Panc1 (cell line): ENCODE measurements at regions not wholly inside any gene's neighbourhood (a gene's known extent, or its start where the extent isn't known, plus 50 kb on each side); places are given as distances from the start of the nearest gene placed in this dataset.

Source experiments
- CTCF ChIP-seq: fragments of 450-650 bp; IDR thresholded peaks from 2 replicates; pipeline ENCODE4 v1.5.1; 2017; ENCODE audit warnings: mild to moderate bottlenecking
- POLR2AphosphoS5 ChIP-seq: IDR thresholded peaks from 2 replicates; pipeline ENCODE4 v1.6.1; 2012; ENCODE audit warnings: mild to moderate bottlenecking, low read depth, low read length, moderate library complexity
- REST ChIP-seq, 2 experiments: IDR thresholded peaks; 2 replicates each; pipeline ENCODE4 v1.6.1; 2011 to 2012; ENCODE audit warnings: low read depth in 2 of 2, control low read depth in 1 of 2, low read length in 1 of 2, mild to moderate bottlenecking in 1 of 2, moderate library complexity in 1 of 2; ENCODE audit not compliant: insufficient read depth in 1 of 2

- TF ChIP-seq POLR2AphosphoS5 (no peak), CTCF (no peak), REST (IDR thresholded peaks at IDR 0.05; ENCODE audit: insufficient read depth in 1 of 2, low read depth in 2 of 2, low read length in 1 of 2) (no peak)
Measured at GRCh38 chr6:156423829-156424228, 353.3 kb upstream of the ARID1B start.
